SK-N-DZ (cell line): ENCODE measurements at regions not wholly inside any gene's neighbourhood (a gene's known extent, or its start where the extent isn't known, plus 50 kb on each side); places are given as distances from the start of the nearest gene placed in this dataset.
"Not testable (repeated sequence)": the region's sequence is repeated elsewhere in the genome, so short reads cannot be mapped to it uniquely, and the experiment has no call there.

Source experiments
- DNase-seq: peaks from one replicate; pipeline ENCODE4 v3.0.0-alpha.2; 2015; ENCODE audit warnings: low spot score

GRCh38 chr12:5096241-5096924 is 52.7 kb downstream of the KCNA5 start:
- DNase-seq: no peak

DNA sequence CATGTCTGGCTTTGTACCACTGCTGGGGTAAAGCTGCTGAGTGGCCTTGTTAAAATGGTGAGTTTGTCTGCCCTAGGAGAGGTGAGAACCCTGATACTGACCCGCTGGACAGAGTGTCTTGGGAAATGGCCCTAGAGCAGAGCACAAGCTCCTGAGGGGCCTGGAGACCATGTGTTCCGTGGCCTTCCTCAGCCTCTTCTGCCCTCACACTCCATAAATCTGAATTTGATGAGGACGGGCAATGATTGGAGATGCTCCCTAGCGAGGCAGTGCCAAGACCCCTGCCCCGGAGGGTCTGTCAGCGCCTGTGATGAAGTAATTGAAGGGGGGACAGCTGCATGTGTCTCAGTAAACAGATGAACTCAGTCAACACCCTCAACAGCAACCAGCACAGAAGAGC is 54.1 kb downstream of the KCNA5 start:
- no peak for DNase-seq

DNA sequence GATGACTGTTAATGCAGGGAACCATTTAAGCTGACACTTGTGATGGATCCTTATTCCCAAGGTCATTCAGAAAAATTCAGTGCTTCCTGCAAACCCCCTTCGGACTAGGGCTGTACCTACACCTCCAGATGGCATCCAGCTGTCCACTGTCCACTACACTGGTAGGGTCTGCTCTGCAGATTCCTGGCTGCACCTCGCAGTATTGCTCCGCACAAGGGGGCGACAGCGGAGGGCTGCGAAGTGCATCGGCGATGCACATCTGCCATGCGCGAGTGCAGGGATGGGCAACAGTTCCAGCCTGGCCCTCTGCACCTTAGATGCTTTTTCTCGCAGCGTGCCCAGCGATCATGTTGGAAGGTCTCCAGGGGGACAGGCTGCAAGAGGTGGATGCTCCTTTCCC is 55.5 kb downstream of the KCNA5 start:
- no peak for DNase-seq

GRCh38 chr12:5099591-5099990 is 55.9 kb downstream of the KCNA5 start:
- DNase-seq: no peak

DNA sequence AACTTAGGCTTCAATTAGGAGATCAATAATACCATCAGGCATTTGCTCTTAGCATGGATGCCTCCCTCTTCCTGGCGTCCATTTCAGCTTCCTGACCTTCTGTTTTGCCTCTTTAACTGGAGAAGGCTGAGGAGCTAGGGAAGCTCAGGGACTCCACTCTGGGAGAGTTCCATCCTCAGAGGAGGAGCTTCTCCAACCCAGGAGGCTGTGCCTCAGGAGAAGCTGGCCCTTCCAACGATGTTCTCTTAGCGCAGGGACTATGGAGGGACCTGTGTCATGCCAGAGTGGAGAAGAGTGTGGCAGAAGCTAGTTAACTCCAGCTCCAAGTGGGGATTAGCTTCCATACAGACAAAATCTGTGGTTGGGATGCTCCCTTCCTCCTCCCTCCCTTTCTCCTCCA is 58.0 kb downstream of the KCNA5 start:
- no peak for DNase-seq

DNA sequence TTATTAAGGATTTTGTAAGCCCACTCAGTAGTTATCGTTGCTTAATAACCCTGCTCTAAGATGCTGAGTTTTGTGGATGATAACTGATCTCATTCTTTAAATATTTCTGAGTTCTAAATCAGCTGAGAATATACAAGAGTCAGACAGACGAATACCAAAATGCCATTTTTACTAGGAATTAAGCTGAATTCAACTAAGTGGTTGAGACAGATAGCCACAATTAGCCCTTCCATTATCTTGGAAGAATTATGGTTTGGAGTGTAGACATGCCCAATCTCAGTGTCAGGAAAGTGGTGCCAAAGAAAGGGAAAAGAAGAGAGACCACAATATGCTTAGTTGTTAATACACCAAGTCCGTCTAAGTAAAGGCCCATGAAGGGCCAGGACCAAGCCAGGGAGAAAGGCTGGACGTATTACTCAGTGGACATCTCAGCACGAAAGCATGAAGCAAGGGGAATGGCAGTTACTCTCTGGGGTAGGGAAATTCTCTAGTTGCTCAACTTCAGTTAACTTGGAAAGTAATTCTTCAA is 58.6 kb downstream of the KCNA5 start:
- no peak for DNase-seq

- no peak for DNase-seq
Observed at GRCh38 chr12:5102806-5103205, 59.1 kb downstream of the KCNA5 start.

- DNase-seq: no peak
Observed at GRCh38 chr12:5110345-5110744, 66.7 kb downstream of the KCNA5 start.

DNA sequence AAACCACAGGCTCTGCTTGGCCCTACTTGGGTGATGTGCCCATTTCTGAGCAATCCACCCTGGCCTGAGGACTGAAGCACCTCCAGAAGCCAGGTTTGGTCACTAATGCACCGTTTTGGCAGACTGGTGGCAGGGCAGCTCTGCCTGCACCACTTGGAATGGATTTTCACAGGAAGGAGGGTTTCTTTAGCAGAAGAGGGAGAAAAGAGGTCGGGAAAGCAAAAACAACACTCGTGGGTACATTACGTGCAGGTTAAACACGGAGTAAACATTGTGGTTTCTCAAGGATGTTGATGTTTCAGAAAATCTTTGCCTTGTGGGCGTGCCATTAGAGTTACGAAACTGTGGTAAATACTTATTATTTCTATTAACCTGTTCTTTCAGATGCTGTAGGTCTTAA is 70.8 kb downstream of the KCNA5 start:
- DNase-seq: no peak

- not testable (repeated sequence) for DNase-seq
Observed at GRCh38 chr12:5121784-5122183, 78.1 kb downstream of the KCNA5 start.

DNA sequence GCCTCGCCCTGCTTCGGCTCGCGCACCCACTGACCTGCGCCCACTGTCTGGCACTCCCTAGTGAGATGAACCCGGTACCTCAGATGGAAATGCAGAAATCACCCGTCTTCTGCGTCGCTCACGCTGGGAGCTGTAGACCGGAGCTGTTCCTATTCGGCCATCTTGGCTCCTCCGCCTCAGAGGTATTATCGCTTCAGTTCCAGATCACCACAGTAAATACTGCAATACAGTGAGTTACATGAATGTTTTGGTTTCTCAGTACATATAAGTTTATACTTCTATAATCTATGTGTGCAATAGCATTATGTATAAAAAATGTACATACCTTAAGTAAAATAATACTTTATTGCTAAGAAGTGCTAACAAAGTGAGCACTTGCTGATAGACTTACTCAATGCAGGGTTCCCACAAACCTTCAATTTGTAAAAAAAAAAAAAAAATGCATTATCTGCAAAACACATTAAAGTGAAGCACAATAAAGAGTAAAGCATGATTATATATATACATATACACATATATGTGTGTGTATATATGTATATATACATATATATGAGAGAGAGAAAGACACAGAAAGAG is 78.7 kb downstream of the KCNA5 start:
- peak; percentile 13 for DNase-seq

- DNase-seq: no peak
Observed at GRCh38 chr12:5123921-5124320, 80.2 kb downstream of the KCNA5 start.

GRCh38 chr12:5124401-5124800 is 80.7 kb downstream of the KCNA5 start:
- no peak for DNase-seq

- no peak for DNase-seq
Observed at GRCh38 chr12:5134861-5135525, 91.3 kb downstream of the KCNA5 start.

DNA sequence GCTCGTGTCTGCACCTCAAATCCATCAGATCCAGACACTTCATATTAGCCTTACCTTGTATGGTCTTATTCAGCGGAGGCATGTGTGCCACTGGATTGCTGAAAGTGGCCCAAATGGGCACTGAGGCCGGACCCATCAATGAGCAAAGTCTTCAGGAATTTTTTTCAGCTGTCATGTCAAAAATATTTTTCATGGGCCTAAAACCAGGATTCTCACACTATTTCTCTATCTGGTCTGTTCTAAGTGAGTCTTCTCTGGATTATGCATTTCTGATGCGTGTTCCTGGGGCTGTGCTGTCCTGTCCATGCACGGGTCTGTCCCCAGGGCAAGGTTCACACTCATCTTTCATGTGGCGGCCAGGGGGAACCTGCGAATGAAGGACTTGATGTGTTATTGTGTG is 94.6 kb downstream of the KCNA5 start:
- DNase-seq: no peak

DNA sequence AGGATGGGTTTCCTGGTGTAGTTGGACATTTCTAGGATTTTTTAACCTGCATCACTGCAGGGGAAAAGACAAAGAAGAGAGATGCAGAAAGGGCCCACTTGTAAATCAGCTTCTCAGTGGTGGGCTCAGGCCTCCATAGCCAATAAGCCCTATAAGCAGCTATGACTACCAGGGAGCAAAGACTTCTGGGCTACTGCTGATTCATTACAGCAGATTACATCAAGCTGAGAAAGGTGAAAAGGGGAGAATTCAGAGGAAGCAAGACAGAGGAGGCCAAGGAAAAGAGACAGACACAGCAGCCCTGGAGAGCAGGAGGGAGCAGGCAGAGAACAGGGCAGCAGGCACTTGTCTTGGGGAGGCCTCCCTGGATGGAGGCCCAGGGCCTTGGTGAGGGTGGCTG is 95.2 kb downstream of the KCNA5 start:
- no peak for DNase-seq

DNA sequence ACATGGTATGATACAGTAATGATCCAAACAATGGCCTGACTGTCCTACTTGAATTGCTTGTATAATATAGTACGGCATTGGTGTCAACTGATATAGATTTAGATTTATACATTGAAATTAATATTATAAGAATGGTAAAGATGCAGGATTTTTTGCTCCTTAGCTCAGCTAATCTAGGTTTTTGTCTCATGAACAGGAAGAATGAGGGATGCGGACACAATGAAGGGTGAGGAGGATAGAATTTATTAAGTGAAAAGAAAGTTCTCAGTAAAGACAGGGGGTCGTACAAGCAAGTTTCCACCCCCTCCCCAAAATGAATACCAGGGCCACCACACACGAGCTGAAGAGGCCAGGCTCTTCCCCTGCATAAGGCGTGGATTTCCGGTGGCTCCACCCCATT is 96.1 kb downstream of the KCNA5 start:
- DNase-seq: no peak

GRCh38 chr12:5140190-5140589 is 96.5 kb downstream of the KCNA5 start:
- DNase-seq: no peak

DNA sequence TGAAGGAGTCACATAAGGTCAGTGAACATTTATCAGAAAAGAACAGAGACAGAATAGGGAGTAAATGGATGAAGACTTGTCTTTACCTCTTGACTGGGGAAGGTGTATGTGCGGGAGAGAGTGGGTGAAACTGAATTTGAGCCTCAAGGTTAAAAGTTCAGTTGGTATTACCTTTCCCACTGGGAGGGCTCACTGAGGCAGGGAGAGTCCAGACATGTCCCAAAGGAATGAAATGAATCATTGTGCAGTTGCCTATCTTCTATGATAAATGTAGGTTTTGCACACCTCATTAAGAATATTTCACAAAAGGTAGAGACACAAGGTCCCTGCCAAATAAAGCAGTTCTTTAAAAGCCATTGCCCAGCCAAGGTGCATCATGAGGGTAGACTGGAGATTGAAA is 105.2 kb downstream of the KCNA5 start:
- DNase-seq: no peak

- DNase-seq: peak; percentile 65
Observed at GRCh38 chr12:5154091-5154490, 110.4 kb downstream of the KCNA5 start.

- no peak for DNase-seq
Observed at GRCh38 chr12:5155866-5156265, 112.2 kb downstream of the KCNA5 start.

- DNase-seq: no peak
Observed at GRCh38 chr12:5160827-5161226, 117.1 kb downstream of the KCNA5 start.

DNA sequence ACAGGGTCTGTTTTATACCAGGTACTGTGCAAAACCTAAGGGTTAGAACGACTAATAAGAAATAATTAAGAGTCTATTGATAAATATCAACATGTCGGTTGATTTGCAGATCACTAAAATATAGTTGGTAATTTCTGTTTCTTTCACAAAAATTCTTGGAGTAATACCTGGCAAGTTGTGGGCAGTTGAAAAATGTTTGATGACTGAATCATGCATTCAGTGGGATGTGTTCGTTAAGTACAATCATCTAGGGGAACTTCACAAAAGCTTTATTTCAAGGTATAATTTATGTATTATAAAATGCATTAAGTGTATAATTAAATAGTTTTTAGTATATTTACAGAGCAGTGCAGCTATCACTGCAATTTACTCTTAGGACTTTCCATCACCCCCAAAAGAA is 120.0 kb downstream of the KCNA5 start:
- DNase-seq: no peak
